DMS114 treated with DMSO at 0.1 percent for 48 hours (cell line): ENCODE measurements at regions not wholly inside any gene's neighbourhood (a gene's known extent, or its start where the extent isn't known, plus 50 kb on each side); places are given as distances from the start of the nearest gene placed in this dataset.
A peak's percentile ranks its signal among the peaks of the same experiment; 100 is the strongest.

Source experiments
- DNase-seq: peaks from one replicate; lab custom pipeline; 2025; ENCODE audit not compliant: unreplicated experiment; lab: John Stamatoyannopoulos, UW

DNA sequence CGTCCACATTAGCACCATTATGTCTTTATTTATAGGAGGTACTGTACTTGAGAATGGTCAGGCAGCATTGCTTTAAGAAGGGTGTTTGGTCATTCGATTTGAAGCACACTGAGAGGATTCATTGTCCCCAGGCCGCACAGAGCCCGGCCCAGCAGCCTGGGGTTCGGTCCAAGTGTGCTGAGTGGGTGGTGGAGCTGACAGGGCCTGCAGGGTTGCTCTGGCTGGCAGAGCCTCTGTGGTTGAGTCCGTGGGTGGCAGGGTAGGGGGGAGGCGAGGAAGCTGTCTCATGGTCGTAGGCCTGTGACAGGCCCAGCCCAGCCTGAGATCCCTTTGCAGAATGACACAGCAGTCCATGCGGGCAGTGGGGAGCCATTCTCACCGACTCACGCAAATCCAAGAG, 227.7 kb upstream of the TOPAZ1 start:
- DNase-seq = no peak

DNA sequence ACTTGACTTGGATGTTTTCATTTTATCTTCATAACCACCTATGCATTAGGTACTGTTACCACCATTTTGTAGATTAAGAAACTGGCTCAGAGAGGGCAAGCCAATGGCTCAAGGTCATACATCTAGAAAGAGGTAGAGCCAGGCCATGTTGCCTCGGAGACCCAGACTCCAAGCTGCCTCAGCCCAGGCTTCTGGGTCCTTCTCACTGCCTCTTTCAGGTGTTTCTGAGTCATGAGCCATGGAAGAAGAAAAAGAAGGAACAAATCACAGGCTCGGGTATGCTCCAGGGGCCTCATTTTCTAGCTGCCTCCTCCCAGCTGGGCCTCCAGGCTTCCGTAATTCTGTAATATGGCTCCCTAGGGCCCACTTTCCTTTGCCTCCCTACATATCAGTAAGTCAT, 226.5 kb upstream of the TOPAZ1 start:
- DNase-seq = no peak

DNA sequence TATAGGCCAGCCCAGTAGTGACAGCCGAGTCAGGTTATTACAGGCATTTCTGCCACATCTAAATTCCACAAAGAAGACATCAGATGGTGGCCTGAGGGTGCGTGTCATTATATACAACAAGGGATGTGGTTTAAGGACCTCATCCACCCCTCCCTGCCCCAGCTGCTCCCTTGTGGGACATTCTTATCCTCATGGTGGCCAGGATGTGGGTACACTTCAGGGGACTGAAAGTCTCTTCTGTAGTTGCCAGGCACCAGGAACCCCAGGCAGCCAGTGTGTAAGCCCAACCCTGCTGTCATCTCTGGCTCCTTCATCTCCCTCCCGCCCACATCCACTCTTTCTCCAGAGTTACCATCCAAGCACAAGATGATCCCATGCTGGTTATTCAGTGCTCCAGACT, 224.9 kb upstream of the TOPAZ1 start:
- no peak for DNase-seq

DNA sequence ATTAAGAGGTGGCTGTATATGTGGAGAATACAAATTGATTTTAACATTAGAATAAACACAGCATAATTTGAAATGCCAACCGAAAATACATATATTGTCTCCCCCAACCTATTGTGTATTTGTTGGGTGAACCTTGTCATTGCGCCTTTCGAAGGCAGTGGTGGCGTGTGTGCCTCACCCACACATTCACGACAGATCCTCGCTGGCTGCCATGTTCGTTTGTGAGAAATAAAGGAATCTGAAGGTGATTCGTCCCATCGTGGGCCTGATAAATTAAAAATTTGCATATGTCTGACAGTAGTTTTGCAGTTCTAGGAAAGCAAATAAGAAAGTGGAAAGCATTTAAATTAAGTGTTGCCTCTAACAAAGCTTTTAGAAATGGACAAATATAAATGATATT, 222.8 kb upstream of the TOPAZ1 start:
- DNase-seq = no peak

DNA sequence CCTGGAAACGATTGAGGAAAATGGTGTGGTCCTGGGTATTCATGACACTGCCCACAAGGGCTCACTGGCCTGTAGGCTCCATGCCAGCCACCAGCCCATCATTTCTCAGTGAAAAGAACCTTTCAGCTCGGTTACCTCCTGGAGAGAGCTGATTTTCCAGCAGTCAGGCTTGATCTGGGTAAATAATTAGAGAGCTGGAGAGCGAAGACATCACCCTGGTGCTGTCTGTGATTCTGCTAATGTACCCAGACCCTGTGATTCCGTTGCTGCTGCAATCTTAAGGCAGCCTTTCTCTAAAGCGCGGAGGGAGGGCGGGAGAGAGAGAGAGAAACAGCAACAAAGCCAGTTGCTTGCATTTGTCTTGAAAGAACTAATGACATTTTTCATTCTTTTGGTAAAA, 221.9 kb upstream of the TOPAZ1 start:
- no peak for DNase-seq

DNA sequence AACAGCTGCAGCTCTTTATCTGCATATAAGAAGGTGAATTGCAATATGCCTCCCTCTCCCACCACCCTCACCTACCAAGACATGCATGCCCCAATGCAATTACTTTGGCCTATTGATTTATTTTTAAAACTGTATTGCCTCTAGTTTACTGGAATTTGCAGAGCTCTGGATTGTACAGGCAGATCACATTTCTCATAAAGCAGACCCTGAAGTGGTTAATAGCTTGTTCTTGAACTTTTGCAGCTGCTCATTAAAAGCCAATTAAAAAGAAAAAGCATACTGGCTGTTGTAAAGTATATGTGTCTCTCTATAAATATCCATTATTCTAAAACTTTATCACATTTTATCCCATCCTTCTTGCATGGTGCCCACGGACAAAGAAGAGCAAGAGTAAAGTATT, 221.5 kb upstream of the TOPAZ1 start:
- no peak for DNase-seq

DNA sequence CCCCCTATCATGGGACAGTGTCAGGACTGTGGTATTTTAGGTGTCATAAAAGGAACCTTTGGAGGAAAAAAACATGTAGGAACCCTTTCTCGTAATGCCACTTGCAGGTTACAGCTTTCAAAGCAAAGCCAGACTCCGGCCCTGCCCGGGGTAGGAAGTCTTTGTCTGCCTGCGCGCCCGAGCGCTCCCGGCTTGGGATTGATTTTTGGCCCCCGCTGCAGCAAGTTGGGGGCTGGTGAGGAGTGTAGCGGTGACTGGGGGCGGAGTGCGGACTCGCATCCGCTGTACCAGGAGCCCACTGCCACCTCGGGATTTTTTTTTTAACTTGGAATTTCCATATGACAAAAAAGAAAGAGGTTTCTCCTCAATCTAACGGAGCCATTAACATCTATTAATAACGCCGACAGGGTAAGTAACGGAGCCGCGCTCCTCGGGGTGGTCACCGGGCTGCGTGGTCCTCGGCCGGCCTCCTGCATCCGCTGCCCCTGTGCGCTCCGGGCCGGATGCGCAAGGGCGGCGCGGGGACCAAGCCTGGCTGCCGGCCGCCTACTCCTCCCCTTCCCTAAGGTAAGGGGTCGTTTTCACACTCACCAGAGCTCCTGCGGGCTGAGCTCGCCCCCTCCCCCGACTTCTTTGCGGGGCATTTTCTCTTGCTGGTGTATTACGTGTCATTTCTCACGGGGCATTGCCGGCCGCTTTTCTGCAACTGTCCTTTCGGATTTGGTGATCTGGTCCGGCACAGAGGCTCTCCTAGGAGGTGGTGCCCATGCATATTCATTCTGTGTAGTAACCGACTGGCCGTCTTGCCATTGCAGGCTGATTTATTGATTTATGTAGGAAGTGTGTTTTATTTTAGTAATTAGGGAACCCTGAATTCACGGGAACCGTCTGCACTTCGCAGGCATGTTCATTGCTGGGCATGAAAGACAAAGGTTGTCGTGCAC, 219.8 kb upstream of the TOPAZ1 start:
- DNase-seq = peak; percentile 8

DNA sequence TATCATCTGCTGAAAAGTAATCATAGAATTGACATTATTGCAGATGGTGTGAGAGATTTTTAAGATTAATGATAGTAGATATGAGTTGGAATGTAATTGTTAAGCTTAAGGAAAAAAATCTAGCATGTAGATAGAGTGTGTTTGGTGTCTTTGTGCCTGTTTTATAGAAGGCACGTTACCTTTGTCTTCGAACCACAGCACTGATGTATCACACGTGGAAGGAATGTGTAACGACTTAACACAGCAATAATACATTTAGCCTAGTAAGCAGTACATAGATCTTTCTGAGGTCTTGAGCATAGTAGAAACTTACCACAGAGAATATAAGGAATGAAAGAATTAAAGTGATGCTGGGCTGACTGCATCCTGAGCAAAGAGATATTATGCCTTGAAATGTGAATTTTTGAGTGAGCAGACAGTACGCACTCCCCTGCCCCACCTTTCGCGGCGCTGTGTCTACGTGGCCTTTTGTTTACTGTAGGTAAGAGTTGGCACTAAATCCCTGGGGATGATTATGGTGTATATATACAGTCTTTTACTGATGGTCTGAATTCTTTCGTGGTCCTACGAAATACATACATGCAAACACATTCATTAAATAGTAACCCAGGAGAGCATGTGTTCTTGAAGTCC, 217.6 kb upstream of the TOPAZ1 start:
- DNase-seq = no peak

DNA sequence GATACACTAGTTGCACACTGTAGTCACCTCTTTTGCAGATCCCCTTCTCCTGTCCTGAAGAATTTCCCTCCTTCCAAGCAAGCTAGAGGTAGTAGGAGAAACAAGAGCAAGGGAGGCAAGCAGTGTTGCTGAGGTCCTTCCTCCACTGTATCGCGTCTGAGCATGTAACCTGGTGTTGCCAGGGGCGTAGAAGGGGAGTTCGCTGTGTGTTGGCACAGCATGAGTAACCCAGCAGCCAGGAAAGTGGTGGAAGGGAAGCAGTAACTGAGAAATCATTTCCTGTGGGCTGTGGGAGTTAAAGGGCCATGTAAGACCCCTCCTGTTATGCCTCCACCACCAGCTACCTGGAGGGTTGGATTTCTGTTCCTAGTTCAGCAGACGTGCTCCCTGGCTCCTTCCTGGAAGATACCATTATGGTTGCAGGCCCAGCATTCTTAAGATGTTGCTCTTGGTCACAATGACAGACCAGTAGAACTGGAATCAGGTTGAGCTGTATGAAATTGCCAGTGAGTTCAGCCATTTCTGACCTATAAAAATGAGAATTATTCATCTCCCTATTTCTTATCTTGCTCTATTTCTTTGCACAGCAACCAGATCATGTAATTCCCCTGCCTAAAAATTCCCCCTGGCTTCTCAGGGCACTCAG, 215.3 kb upstream of the TOPAZ1 start:
- no peak for DNase-seq

DNA sequence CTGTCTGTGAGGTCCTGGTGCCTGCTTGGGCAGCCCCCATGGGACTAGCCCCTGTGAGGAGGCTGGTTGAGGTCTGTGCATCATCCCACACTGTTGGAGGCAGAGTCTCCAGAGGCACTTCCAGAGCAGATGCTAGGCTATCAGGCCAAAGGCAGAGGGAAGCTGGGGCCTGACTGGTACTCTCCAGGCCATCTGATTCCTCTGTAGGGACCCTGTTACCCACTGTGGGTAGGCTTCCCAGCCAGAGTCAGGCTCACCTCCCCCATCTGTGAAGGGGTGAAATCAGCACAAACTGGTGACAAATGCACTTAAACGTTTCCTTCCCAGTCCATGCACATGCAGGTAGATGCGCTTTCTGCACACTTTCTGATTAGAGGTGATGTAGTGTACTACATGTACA, 212.6 kb upstream of the TOPAZ1 start:
- no peak for DNase-seq

DNA sequence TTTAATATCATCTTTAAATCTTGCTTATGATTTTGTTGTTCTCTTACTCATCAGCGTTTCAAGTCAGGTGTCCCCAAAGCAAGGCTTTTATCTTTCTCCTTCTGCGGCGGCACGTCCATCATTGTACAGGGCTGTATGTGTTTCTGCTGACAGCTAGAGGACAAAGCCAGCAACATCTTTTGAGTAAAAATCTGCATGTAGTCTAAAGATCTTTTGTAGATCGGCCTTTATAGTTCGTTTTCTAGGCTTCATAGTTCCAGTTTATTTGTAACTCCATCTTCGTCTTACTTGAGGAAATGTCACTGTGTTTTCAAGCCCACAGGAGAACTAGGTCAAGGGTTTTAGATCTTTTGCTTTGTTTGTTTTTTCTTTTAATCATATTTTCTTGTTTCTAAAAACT, 211.4 kb upstream of the TOPAZ1 start:
- no peak for DNase-seq

DNA sequence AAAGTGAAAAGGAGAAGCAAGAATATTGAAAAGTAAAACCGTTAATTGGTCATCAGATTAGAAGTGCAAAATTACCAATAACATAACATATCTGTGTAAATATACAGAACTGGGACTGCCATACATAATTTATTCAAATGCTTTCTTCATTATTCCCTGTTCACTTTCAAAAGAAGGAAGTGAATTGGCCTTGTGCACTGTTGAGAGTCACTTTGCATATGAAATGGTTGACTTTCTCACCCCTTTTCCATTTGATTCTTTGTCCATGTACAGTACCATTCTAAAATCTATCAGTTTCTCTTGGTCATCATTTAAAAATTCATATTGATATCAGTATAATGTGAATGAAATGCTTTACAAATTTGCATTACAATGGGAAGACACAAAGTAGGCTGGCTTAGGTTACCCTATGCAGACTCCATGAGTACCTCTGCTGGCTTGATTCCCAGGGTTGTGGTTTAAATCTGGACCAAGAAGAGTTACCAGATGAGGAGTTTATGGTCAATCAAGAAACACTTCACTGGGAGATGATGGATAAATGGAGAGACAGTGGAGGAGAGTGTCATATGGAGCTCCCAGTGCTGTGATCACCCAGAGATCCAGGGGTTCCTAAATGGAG, 210.9 kb upstream of the TOPAZ1 start:
- DNase-seq = no peak

DNA sequence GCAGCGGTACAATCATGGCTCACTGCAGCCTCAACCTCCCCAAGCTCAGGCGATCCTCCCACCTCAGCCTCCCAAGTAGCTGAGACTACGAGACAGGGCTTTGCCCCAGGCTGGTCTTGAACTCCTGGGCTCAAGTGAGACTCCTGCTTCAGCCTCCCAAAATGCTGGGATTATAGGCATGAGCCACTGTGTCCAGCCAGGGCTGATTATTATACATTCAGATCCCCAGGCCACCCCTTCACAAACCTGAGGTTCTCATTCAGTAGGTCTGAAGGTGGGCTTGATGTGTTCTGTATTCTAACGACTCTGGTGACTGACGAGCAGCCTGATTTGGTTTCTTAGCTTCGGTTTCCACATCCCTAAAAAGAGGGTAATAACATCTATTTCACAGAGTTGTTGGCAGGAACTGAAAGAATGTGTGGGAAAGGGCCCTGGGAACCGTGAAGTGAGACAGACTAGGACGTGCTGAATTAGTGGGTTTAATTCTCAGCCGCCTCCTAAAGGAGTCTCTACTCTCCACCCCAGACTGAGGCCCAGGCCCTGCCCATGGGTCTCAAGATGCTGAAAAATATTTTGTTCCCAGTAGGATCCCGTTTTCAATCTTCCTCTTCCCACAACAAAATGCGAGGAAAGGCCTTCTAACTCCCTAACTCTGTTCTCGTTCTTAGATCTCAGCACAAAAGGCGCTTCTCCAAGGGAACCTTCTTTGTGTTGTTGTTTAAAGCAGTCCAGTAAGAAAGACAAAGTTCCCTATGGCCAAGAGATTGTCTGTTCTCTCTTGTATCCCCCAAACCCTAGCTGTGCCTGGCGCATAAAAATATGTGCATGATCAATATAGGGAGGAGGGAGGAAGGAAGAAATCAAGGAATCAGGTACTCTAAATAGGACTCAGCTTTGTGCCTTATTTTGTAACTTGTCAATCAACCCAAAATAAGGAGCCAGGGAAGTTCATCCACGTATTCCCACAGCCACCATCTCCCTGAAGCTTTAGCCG, 210.0 kb upstream of the TOPAZ1 start:
- DNase-seq = no peak

DNA sequence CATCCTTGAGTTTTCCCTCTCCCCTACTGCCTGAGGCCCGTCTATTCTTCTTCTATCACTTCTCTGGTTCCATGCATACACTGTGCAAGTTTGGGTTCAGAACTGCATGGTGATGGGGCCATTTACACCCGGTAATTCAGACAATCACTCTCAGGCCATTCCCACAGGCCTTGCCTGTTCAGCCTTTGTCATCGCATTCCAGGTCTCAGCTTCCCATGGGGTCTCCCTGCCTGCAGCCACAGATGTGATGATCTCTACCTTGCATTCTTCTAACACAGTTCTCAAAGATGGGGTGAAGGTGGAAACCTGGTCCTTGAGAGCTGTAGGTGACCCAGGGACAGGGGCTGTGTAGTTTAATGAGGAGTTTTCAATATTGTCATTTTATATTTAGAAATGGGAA, 209.2 kb upstream of the TOPAZ1 start:
- DNase-seq = no peak

DNA sequence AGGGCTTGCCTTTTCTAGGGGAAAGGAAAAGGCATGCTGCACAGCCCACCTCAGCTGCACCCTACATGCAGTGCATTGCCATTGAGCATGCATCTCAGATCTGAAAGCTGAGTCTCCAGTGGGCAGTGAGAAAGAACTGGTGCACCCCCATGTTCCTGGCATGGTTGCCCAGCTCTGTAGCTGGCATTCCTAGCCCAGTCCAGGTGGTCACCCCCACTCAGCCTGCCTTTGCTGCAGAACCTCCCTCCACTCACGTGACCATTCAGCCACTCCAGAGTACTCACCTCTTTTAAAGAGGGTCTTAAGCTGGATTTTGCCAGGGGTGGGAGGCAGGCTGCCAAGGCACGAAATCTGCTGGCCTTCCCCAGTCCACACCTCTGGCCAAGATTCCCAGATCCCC, 208.6 kb upstream of the TOPAZ1 start:
- DNase-seq = no peak

DNA sequence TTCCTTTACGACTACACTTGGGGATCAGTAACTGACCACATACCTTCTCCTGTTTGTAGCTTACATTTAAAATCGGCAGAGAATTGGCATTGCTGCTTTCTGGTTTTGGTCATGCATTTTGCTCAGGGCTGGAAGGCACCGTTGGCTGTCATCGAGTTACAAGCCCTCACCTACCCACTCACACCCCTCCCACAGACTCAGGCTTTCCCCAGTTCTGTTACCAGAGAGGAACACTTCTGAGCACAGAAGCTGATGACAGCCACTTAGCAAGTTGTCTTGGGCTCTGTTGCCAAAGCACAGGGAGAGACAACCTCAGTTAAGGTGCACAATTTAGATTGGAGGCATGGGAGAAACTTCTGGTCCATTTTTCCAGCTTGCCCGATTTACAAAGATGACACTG, 204.8 kb upstream of the TOPAZ1 start:
- DNase-seq = no peak

DNA sequence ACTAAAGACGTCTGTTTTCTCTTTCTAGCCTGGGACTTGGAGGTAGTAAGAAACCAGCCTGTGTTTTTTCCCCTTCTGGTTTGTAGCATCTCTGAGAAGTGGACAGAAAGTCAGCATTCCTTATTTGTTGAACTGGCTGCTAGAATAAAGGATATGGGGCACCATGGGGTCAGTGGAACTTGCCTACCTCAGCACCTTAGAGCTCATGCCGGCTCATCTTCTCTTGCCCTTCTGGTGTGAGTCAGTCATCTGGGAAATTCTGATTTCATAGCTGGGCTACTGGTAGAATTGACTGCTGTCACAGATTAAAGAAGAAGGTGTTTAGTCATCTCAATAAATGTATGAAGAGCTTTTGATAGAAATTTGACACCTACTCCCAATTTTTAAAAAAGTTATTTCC, 202.7 kb upstream of the TOPAZ1 start:
- no peak for DNase-seq

DNA sequence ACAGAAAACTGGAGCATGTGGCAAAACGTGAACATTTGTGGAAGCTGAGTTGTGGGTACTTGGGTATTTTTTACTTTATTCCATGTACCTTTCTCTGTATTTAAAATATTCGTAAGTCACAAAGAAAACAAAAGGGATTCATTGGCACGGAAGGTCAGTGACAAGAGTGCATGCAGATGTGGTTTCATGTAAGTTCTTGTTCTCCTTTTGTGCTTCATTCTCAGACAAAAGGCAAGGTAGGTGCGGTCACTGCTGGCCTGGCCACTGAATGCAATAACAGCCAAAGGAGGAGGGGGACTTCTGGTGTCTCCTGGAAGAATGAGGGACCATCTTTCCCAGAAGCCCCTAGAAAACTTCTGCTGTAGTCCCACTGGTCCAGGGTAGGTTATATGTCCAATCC, 200.0 kb upstream of the TOPAZ1 start:
- DNase-seq = no peak

DNA sequence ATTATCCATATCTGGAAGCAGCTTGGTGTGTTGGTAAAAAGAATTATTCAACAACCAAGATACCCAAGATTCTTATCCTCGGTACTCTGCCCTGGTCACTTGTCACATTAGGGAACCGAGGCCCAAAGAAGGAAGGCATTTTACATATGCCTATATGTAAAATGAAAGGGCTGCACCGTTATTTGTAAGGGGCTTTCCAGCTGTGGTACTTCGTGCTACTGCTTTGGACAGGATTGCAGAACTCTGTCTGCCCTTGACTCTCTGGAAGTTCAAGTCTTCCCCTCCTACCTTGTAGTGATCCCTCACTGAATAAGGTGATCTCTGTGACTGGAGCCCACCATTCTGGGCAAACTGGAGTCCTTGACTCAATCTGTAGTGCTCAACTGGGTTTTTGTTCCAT, 198.9 kb upstream of the TOPAZ1 start:
- no peak for DNase-seq

DNA sequence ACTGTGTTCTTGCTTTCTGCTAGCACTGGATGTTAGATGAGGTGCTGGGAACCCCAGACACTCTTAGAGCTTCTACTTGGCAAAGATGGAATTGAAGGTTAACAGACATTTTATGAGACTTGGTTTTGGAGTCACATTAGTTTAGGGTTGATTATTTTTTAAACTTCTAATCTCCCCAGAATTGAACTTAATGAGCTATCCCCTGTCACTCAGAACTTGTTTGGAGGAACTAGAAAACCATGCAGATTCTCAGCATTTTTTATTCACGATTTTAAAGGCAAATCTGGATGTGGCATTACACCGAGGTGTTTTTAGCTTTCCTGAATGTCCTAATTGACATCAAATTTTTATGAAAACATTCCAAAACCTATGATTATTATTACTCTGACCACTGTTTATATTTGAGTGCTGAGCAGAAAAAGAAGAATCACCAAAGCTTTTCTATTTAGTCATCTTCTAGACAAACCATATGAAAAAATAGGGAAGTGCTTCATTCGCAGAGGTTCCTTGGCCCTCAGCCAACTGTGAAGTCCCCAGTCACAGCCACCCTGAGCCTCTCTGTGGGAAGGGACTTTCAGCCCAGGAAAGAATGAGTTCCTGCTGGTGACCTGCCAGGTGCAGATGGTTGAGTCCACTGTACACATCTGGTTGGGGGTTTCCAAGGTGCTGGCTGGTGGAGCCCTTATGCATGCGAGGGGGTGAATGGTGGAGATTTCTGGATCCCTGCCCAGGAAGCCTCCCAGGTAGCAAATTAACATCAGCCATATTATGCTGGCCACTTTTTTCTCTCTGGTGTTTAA, 196.0 kb upstream of the TOPAZ1 start:
- no peak for DNase-seq
